IMR-90 (cell line): ENCODE measurements at regions not wholly inside any gene's neighbourhood (a gene's known extent, or its start where the extent isn't known, plus 50 kb on each side); places are given as distances from the start of the nearest gene placed in this dataset.

Experiments
- ATAC-seq: fragments of 200-7000 bp; cut with Tn5 transposase; 2 replicates; pipeline ENCODE4 v1.9.1; 2020; ENCODE audit warnings: low read depth, mild to moderate bottlenecking, moderate library complexity
- BruUV-seq: library from RNA; stranded (reverse); fragments of 400-500 nt; replicated peaks from 2 replicates; lab custom pipeline; 2021; lab: Mats Ljungman, UMichigan
- CTCF ChIA-PET: fragments of 300-600 bp; formaldehyde crosslinking; extraction: SDS; loops from one replicate; lab custom pipeline; 2021; ENCODE audit warnings: antibody characterized with exemption; lab: Yijun Ruan, JAX
- POLR2A ChIA-PET: fragments of 300-600 bp; sonication (Branson Sonifier 250); formaldehyde crosslinking; loops from one replicate; lab custom pipeline; 2022; ENCODE audit warnings: antibody characterized with exemption; ENCODE audit not compliant: unreplicated experiment; lab: Charles Lee
- DNase-seq: peaks from one replicate; pipeline ENCODE4 v3.0.0; 2013
- H2AFZ ChIP-seq: replicated peaks from 2 replicates; pipeline ENCODE3; 2013; ENCODE audit warnings: low read length, mild to moderate bottlenecking; ENCODE audit not compliant: poor library complexity
- H2AK5ac ChIP-seq: 2 replicates; pipeline ENCODE4 v1.6.1; 2013; ENCODE audit warnings: low read depth, low read length, inconsistent platforms
- H2AK9ac ChIP-seq: replicated peaks from 2 replicates; pipeline ENCODE3; 2013; ENCODE audit warnings: mild to moderate bottlenecking, low read depth, low read length, moderate library complexity; ENCODE audit not compliant: poor library complexity
- H2BK120ac ChIP-seq: 2 replicates; pipeline ENCODE4 v1.6.1; 2013; ENCODE audit warnings: low read depth, low read length, inconsistent platforms
- H2BK15ac ChIP-seq: 3 replicates; pipeline ENCODE4 v1.6.1; 2013; ENCODE audit warnings: low read depth, low read length, inconsistent platforms
- H2BK20ac ChIP-seq: 2 replicates; pipeline ENCODE4 v1.6.1; 2013; ENCODE audit warnings: low read depth, mild to moderate bottlenecking, inconsistent platforms, low read length, moderate library complexity
- H2BK5ac ChIP-seq: 2 replicates; pipeline ENCODE4 v1.6.1; 2013; ENCODE audit warnings: mild to moderate bottlenecking, low read depth, low read length, inconsistent platforms; ENCODE audit not compliant: poor library complexity, severe bottlenecking
- H3K14ac ChIP-seq: replicated peaks from 2 replicates; pipeline ENCODE4 v1.6.1; 2013; ENCODE audit warnings: low read depth, low read length, inconsistent platforms
- H3K18ac ChIP-seq: 2 replicates; pipeline ENCODE4 v1.6.1; 2013; ENCODE audit warnings: low read depth, low read length, control low read depth
- H3K23ac ChIP-seq: 2 replicates; pipeline ENCODE4 v1.6.1; 2013; ENCODE audit warnings: low read depth, low read length, inconsistent platforms
- H3K27ac ChIP-seq: 2 replicates; pipeline ENCODE4 v1.5.1; 2013; ENCODE audit warnings: mild to moderate bottlenecking, control low read depth, low read length; ENCODE audit not compliant: insufficient read depth
- H3K27me3 ChIP-seq: 2 replicates; pipeline ENCODE4 v1.6.1; 2013; ENCODE audit warnings: low read length; ENCODE audit not compliant: control insufficient read depth, insufficient read depth
- H3K36me3 ChIP-seq: 2 replicates; pipeline ENCODE4 v1.6.1; 2013; ENCODE audit warnings: low read length, mixed read lengths; ENCODE audit not compliant: control insufficient read depth, insufficient read depth
- H3K4ac ChIP-seq: 2 replicates; pipeline ENCODE4 v1.6.1; 2013; ENCODE audit warnings: low read depth, low read length, inconsistent platforms
- H3K4me1 ChIP-seq: 2 replicates; pipeline ENCODE4 v1.6.1; 2013; ENCODE audit warnings: low read length, mixed read lengths; ENCODE audit not compliant: control insufficient read depth, insufficient read depth
- H3K4me2 ChIP-seq: 2 replicates; pipeline ENCODE4 v1.6.1; 2013; ENCODE audit warnings: low read depth, mild to moderate bottlenecking, control low read depth, low read length, moderate library complexity
- H3K4me3 ChIP-seq: 2 replicates; pipeline ENCODE4 v1.5.1; 2013; ENCODE audit warnings: low read depth, mild to moderate bottlenecking, control low read depth, low read length, moderate library complexity; ENCODE audit not compliant: insufficient read depth
- H3K56ac ChIP-seq: 2 replicates; pipeline ENCODE4 v1.6.1; 2013; ENCODE audit warnings: low read length, inconsistent platforms; ENCODE audit not compliant: insufficient read depth; ENCODE audit errors: extremely low read depth
- H3K79me1 ChIP-seq, 2 experiments: 2 replicates each; pipeline ENCODE4 v1.6.1; 2013; ENCODE audit warnings: low read length in 2 of 2, inconsistent platforms in 1 of 2, low read depth in 1 of 2
- H3K9ac ChIP-seq: 2 replicates; pipeline ENCODE4 v1.6.1; 2013; ENCODE audit warnings: low read depth, low read length, control low read depth
- H3K9me1 ChIP-seq: 2 replicates; pipeline ENCODE4 v1.6.1; 2013; ENCODE audit warnings: low read length, inconsistent platforms; ENCODE audit not compliant: insufficient read depth
- H3K9me3 ChIP-seq: 2 replicates; pipeline ENCODE4 v1.6.1; 2013; ENCODE audit warnings: low read length; ENCODE audit not compliant: control insufficient read depth, insufficient read depth
- H4K20me1 ChIP-seq: 2 replicates; pipeline ENCODE4 v1.6.1; 2013; ENCODE audit warnings: low read length, inconsistent platforms; ENCODE audit not compliant: insufficient read depth
- H4K5ac ChIP-seq: 2 replicates; pipeline ENCODE4 v1.6.1; 2013; ENCODE audit warnings: mild to moderate bottlenecking, low read depth, low read length, control low read depth
- H4K8ac ChIP-seq, 2 experiments: 2 replicates each; pipeline ENCODE4 v1.6.1; 2013; ENCODE audit warnings: low read depth in 2 of 2, low read length in 2 of 2, control low read depth in 1 of 2, inconsistent platforms in 1 of 2
- H4K91ac ChIP-seq: 2 replicates; pipeline ENCODE4 v1.6.1; 2013; ENCODE audit warnings: low read depth, low read length, inconsistent platforms; ENCODE audit not compliant: insufficient read depth
- CEBPB ChIP-seq: IDR thresholded peaks from 2 replicates; pipeline ENCODE4 v1.6.1; 2012; ENCODE audit warnings: low read depth, low read length, improper control_type of control experiment
- CHD1 ChIP-seq: IDR thresholded peaks from 2 replicates; pipeline ENCODE4 v1.6.1; 2012; ENCODE audit warnings: low read depth, low read length, improper control_type of control experiment
- FOS ChIP-seq: fragments of 150-350 bp; IDR thresholded peaks from 2 replicates; pipeline ENCODE4 v1.6.1; 2016; ENCODE audit warnings: low read depth, low read length
- MAFK ChIP-seq: IDR thresholded peaks from 2 replicates; pipeline ENCODE4 v1.6.1; 2012; ENCODE audit warnings: low read depth, low read length, improper control_type of control experiment
- MXI1 ChIP-seq: IDR thresholded peaks from 2 replicates; pipeline ENCODE4 v1.6.1; 2012; ENCODE audit warnings: low read depth, mild to moderate bottlenecking, low read length, moderate library complexity, borderline replicate concordance
- RAD21 ChIP-seq: IDR thresholded peaks from 2 replicates; pipeline ENCODE4 v1.6.1; 2012; ENCODE audit warnings: low read length, improper control_type of control experiment
- RFX5 ChIP-seq: IDR thresholded peaks from 2 replicates; pipeline ENCODE4 v1.8.0; 2012; ENCODE audit warnings: low read depth, mild to moderate bottlenecking, low read length, moderate library complexity
- WGBS, 2 experiments: methylation state at CpG; one replicate each; pipeline versions ENCODE4 v1.1.5 to v1.1.7; 2013; ENCODE audit warnings: missing lambda C conversion rate in 2 of 2; ENCODE audit not compliant: insufficient read length in 1 of 2; ENCODE audit errors: extremely low coverage in 2 of 2; 5-methylcytosine and 5-hydroxymethylcytosine counted together
- dilution Hi-C: fragments of 300-500 bp; cut with HindIII; formaldehyde crosslinking; loops from one replicate; pipeline ENCODE4 v1.14.3; 2018; ENCODE audit warnings: low sequenced_read_pairs; ENCODE audit not compliant: unreplicated experiment
- in situ Hi-C: fragments of 300-500 bp; cut with MboI; formaldehyde crosslinking; loops from 3 replicates; pipeline ENCODE4 v1.14.3; 2019; ENCODE audit warnings: low sequenced_read_pairs, inconsistent platforms, mixed read lengths
- intact Hi-C: fragments of 100-400 bp; cut with micrococcal nuclease; formaldehyde crosslinking; loops from 2 replicates; pipeline ENCODE4 v1.10.0; 2022
- TF ChIP-seq, protein P1 (sequence below): fragments of 150-350 bp; IDR thresholded peaks from 2 replicates; pipeline ENCODE4 v1.6.1; 2016; ENCODE audit warnings: low read depth, mild to moderate bottlenecking, low read length, moderate library complexity, borderline replicate concordance
- TF ChIP-seq, protein P2 (sequence below): fragments of 150-350 bp; IDR thresholded peaks from 2 replicates; pipeline ENCODE4 v1.6.1; 2017; ENCODE audit warnings: mild to moderate bottlenecking, antibody characterized with exemption, low read length, low read depth

DNA sequence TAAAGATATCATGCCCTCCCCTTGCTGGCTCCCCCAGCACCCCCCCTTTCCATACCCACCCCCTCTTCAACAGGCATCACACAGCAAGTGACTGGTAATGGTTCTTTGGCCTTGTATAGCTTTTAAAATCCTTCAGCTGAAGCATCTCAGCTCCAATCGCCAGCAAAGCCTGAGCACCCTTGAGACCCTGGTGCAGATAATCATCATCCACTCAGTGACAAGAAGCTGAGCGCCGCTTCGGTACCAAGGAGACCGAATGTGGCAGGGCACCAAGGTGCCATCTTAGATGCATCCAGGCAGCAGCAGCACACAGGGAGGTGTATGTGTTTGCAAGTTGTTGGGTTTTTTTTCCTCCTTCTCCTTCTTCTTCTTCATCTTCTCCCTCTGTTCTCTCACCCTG lies 232.7 kb downstream of the BCL11A start:
- TF ChIP-seq CEBPB (no peak), MAFK (no peak), RFX5 (no peak), MXI1 (no peak), RAD21 (no peak), FOS (no peak), CHD1 (no peak)
- TF ChIP-seq, protein P1, sequence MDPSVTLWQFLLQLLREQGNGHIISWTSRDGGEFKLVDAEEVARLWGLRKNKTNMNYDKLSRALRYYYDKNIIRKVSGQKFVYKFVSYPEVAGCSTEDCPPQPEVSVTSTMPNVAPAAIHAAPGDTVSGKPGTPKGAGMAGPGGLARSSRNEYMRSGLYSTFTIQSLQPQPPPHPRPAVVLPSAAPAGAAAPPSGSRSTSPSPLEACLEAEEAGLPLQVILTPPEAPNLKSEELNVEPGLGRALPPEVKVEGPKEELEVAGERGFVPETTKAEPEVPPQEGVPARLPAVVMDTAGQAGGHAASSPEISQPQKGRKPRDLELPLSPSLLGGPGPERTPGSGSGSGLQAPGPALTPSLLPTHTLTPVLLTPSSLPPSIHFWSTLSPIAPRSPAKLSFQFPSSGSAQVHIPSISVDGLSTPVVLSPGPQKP: no peak
- TF ChIP-seq, protein P2, sequence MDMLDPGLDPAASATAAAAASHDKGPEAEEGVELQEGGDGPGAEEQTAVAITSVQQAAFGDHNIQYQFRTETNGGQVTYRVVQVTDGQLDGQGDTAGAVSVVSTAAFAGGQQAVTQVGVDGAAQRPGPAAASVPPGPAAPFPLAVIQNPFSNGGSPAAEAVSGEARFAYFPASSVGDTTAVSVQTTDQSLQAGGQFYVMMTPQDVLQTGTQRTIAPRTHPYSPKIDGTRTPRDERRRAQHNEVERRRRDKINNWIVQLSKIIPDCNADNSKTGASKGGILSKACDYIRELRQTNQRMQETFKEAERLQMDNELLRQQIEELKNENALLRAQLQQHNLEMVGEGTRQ: no peak
- H3K9ac ChIP-seq: no peak overlapping the region
- no peaks in the 10 kb centered on the region for H3K27me3 ChIP-seq
- no CpG with 5 or more reads among the region's 5 CpGs for WGBS, 2 experiments
- CTCF ChIA-PET: interaction anchor here (1.3 kb wide), 1 partner anchor 16 kb away, joined by 3 read pairs; no protein-coding TSS in a partner anchor
- H2AK9ac ChIP-seq: no peak overlapping the region
- H3K23ac ChIP-seq: no peak overlapping the region
- no peak overlapping the region for H3K4me3 ChIP-seq
- no peak overlapping the region for H2AK5ac ChIP-seq
- in situ Hi-C loops: no loop called here
- no peaks in the 10 kb centered on the region for H3K9me3 ChIP-seq
- no TSS peak for BruUV-seq
- H3K79me1 ChIP-seq: no peaks in the 10 kb centered on the region
- H3K4me2 ChIP-seq: no peak overlapping the region
- no peak overlapping the region for H2BK120ac ChIP-seq
- no peak overlapping the region for H2BK20ac ChIP-seq
- H2BK5ac ChIP-seq: no peak overlapping the region
- H3K4me1 ChIP-seq: no peaks in the 10 kb centered on the region
- intact Hi-C loops: no loop called here
- no peak overlapping the region for H3K14ac ChIP-seq
- ATAC-seq (no peak), DNase-seq (no peak)
- no peaks in the 10 kb centered on the region for H3K36me3 ChIP-seq
- no peak overlapping the region for H4K5ac ChIP-seq
- H3K56ac ChIP-seq: no peak overlapping the region
- H4K8ac ChIP-seq: no peak overlapping the region
- dilution Hi-C loops: no loop called here
- no peaks in the 10 kb centered on the region for H4K20me1 ChIP-seq
- POLR2A ChIA-PET: no interaction called here
- no peak overlapping the region for H3K18ac ChIP-seq
- no peak overlapping the region for H3K4ac ChIP-seq
- no peak overlapping the region for H3K27ac ChIP-seq
- no peak overlapping the region for H2AFZ ChIP-seq
- H3K9me1 ChIP-seq: no peaks in the 10 kb centered on the region
- H2BK15ac ChIP-seq: no peak overlapping the region
- H4K91ac ChIP-seq: no peak overlapping the region
